Coronary artery (tissue), 2 donors: ENCODE measurements at regions not wholly inside any gene's neighbourhood (a gene's known extent, or its start where the extent isn't known, plus 50 kb on each side); places are given as distances from the start of the nearest gene placed in this dataset.

Experiments
- DNase-seq: peaks from one replicate; pipeline ENCODE4 v3.0.0-alpha.2; 2017; ENCODE audit warnings: low spot score
- H3K27ac ChIP-seq, 2 donors: fragments of 200-600 bp; sonication (generic); one replicate each; pipeline ENCODE4 v1.5.1; 2016 to 2019
- H3K4me3 ChIP-seq: fragments of 200-600 bp; sonication (generic); 2 replicates; pipeline ENCODE4 v1.5.1; 2016; ENCODE audit warnings: mild to moderate bottlenecking, moderate library complexity
- TF ChIP-seq, protein P1 (sequence below): fragments of 200-600 bp; sonication (generic); IDR thresholded peaks from one replicate; pipeline ENCODE4 v1.5.1; 2019; ENCODE audit warnings: antibody characterized with exemption

DNA sequence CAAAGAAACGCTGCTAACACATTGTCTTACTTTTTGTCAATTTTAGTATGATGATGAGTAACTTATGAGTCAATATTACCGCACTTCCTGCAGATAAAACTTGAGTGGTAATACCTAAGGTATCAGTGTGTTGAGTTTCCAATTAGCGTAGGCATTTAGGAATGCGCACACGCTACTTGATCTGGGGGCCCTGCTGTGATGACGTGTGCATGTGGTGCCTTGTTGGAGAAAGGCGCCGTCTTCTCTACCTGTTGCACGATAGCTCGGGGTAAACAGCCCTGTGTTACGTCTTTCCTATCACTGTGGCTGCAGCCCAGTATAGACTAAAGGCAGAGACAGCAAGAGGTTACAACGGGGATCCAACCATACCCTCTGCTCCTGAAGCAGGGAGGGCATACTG is 476.8 kb upstream of the ADARB2 start:
- H3K27ac ChIP-seq, result no peak overlapping the region
- H3K4me3 ChIP-seq, result no peak overlapping the region
- TF ChIP-seq, protein P1, sequence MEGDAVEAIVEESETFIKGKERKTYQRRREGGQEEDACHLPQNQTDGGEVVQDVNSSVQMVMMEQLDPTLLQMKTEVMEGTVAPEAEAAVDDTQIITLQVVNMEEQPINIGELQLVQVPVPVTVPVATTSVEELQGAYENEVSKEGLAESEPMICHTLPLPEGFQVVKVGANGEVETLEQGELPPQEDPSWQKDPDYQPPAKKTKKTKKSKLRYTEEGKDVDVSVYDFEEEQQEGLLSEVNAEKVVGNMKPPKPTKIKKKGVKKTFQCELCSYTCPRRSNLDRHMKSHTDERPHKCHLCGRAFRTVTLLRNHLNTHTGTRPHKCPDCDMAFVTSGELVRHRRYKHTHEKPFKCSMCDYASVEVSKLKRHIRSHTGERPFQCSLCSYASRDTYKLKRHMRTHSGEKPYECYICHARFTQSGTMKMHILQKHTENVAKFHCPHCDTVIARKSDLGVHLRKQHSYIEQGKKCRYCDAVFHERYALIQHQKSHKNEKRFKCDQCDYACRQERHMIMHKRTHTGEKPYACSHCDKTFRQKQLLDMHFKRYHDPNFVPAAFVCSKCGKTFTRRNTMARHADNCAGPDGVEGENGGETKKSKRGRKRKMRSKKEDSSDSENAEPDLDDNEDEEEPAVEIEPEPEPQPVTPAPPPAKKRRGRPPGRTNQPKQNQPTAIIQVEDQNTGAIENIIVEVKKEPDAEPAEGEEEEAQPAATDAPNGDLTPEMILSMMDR, result no peak
- DNase-seq, result no peak

DNA sequence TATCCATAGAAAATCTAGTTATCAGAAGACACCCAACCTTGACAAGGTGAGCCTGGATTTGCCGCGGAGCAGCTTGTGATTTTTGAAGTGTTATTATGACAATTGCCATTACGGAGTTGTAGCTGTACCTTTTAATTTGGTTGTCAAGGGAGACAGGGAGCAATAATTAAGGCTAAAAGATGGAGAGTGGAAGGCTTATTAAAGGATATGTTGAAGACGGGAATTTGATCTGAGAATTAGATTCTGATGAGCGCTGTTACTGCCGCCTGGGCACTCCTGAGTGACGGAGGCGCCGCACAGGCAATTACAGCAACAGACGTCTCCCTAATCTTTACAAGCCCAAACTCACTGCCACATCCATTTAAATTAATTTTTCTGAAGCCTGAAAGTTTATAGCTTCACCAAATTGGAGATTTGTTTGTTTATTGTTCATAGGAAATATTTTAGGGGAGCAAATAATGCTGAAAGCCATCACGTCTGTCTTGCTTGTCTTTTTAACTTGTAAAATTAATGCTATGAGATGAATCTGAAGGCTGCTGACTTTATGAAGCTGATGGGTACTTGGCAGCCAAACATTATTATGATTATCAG is 475.0 kb upstream of the ADARB2 start:
- Histone ChIP-seq H3K27ac (no peak overlapping the region), H3K4me3 (no peak overlapping the region)
- DNase-seq, result no peak
- TF ChIP-seq, protein P1, result no peak

DNA sequence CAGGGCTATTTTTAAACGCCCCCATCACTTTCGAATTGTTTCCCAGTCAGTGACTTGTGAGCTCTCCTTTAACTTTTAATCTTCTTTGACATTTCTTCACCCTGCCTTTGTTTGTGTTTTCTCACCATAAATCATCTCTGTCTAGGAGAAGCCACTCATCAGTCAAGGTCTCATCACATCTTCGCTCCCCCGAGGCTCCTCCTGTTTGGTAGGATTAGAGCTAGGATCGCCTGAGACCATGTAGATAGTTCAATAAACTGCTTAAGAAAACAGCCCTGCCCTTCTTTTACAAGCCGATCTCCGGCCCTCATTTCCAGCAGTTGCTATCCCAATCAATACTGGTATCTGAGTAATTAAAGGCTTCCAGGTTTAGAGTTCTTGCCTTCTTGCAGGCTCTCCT is 472.8 kb upstream of the ADARB2 start:
- DNase-seq, result no peak
- TF ChIP-seq, protein P1, result no peak
- Histone ChIP-seq H3K4me3 (no peak overlapping the region), H3K27ac (no peak overlapping the region)

DNA sequence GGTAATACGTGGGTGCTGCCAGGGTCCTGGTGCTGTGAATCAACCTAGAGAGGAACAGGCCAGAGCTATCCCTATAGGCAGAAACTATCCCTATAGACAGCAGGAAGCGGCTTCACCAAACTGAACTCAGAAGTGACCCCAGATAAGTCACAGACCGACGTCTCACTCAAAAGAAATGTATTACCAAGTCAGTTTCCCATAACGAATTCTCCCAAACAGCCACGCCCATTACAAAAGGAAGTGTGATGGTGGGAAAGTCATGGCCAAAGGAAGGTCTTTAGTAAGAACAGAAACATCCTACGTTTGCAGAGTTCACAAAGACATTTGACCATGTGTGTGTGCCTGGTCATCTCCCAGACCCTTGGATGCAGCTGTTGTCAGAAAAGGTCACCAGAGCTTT is 470.8 kb upstream of the ADARB2 start:
- no peak for DNase-seq
- no peak overlapping the region for H3K4me3 ChIP-seq
- TF ChIP-seq, protein P1, result no peak
- H3K27ac ChIP-seq, result no peak overlapping the region

DNA sequence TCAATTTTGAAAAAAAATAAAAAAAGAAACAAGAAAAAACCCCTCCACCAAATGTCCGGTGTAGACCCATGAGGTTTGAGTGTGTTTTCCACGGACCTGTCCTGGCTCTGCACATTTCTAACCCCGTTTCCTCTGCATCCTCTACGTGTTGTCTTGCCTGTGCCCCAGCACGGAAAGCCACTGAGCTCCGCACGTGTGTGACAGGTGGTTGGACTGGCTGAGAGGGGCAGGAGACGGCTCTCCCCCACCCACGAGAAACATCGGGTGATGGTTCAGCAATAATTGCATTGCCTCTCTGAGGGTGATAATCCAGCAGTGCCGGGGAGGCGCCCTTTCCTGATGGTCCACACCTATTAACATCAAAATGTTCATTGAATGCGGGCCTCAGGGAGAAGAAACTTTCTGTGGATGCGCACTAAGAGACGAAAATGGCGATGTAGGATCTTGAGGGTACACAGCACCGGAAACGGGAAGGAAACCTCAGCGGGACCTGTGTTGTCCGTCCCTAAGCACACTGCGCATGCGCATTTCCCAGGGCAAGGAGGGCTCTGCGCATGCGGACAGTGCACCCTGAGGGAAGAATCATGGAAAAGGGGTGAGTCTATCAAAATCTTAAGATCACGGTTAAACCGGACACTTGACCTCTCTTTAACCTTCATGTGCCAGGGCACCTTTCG is 470.1 kb upstream of the ADARB2 start:
- DNase-seq, result no peak
- TF ChIP-seq, protein P1, result no peak
- H3K4me3 ChIP-seq, result no peak overlapping the region
- no peak overlapping the region for H3K27ac ChIP-seq

DNA sequence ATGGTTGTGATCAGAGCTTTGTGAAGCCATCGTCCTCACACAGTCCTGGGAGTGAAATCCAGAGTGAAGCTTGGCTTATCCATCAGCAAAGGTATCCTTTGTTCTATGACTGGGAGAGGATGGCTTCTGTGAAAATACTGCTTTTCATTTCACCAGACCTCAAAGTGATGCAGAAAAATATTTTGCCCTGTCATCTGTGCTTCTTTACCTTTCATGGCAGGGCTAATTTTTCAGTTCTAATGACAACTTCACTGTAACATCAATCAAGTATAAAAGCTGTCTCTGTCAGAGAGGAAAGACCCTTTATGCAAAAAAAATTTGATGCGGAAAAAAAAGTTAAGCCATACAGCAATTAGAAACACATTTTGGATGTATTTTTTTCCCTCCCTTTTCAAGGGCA is 468.1 kb upstream of the ADARB2 start:
- TF ChIP-seq, protein P1, result no peak
- DNase-seq, result no peak
- no peak overlapping the region for H3K27ac ChIP-seq
- H3K4me3 ChIP-seq, result no peak overlapping the region

DNA sequence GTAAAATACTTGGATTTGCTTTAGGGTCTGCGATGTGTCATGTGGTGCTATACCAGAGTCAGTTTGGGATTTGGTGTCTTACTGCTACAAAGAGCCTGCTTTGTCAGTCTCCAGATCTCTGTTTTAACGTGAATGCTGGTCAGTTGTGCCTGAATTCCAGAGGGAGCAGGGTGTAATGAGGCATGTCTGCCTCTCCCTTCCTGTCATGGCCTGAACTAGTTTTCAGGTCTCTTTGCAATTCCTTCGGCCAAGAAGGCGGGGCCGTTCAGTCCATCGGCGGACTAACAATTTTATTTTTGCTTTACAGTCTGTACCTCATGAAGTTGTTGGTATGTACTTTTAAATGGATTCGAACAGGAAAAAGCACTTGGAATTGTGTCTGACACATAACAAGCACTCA is 465.1 kb upstream of the ADARB2 start:
- TF ChIP-seq, protein P1, result no peak
- no peak overlapping the region for H3K27ac ChIP-seq
- DNase-seq, result no peak
- H3K4me3 ChIP-seq, result no peak overlapping the region
